H9 (cell line): ENCODE measurements at regions not wholly inside any gene's neighbourhood (a gene's known extent, or its start where the extent isn't known, plus 50 kb on each side); places are given as distances from the start of the nearest gene placed in this dataset.

Experiments
- DNase-seq: peaks from one replicate; pipeline ENCODE4 v3.0.0-alpha.2; 2017
- H2AFZ ChIP-seq: one replicate; pipeline ENCODE4 v1.6.1; 2013; ENCODE audit warnings: mild to moderate bottlenecking, low read length, control low read depth, moderate library complexity
- H2AK5ac ChIP-seq: 2 replicates; pipeline ENCODE4 v1.6.1; 2013; ENCODE audit warnings: low read length, control low read depth, mixed read lengths; ENCODE audit not compliant: insufficient read length
- H2BK120ac ChIP-seq: one replicate; pipeline ENCODE4 v1.6.1; 2013; ENCODE audit warnings: low read depth, mild to moderate bottlenecking, low read length, control low read depth, inconsistent platforms; ENCODE audit not compliant: poor library complexity, severe bottlenecking
- H2BK12ac ChIP-seq: 2 replicates; pipeline ENCODE4 v1.6.1; 2013; ENCODE audit warnings: low read length, control low read depth, mixed read lengths, low read depth; ENCODE audit not compliant: insufficient read length
- H2BK15ac ChIP-seq: 2 replicates; pipeline ENCODE4 v1.6.1; 2013; ENCODE audit warnings: low read depth, low read length, control low read depth
- H2BK20ac ChIP-seq: one replicate; pipeline ENCODE4 v1.6.1; 2013; ENCODE audit warnings: low read depth, mild to moderate bottlenecking, low read length, control low read depth, inconsistent platforms; ENCODE audit not compliant: poor library complexity, severe bottlenecking
- H2BK5ac ChIP-seq: 2 replicates; pipeline ENCODE4 v1.6.1; 2013; ENCODE audit warnings: low read length, control low read depth, mixed read lengths; ENCODE audit not compliant: insufficient read length
- H3K14ac ChIP-seq: 2 replicates; pipeline ENCODE4 v1.6.1; 2013; ENCODE audit warnings: low read length, control low read depth; ENCODE audit not compliant: insufficient read depth
- H3K18ac ChIP-seq: 2 replicates; pipeline ENCODE4 v1.6.1; 2013; ENCODE audit warnings: low read depth, mild to moderate bottlenecking, mixed read lengths, low read length, control low read depth; ENCODE audit not compliant: insufficient read length
- H3K23ac ChIP-seq: 2 replicates; pipeline ENCODE4 v1.6.1; 2013; ENCODE audit warnings: low read length, control low read depth, mixed read lengths, low read depth; ENCODE audit not compliant: insufficient read length
- H3K23me2 ChIP-seq: 2 replicates; pipeline ENCODE4 v1.6.1; 2013; ENCODE audit warnings: low read depth, mild to moderate bottlenecking, mixed read lengths, low read length, control low read depth; ENCODE audit not compliant: insufficient read length, poor library complexity, severe bottlenecking
- H3K27ac ChIP-seq: 2 replicates; pipeline ENCODE4 v1.5.1; 2013; ENCODE audit warnings: low read length, control low read depth, mixed read lengths, low read depth; ENCODE audit not compliant: insufficient read length
- H3K27me3 ChIP-seq: 2 replicates; pipeline ENCODE4 v1.6.1; 2013; ENCODE audit warnings: low read length, control low read depth, inconsistent platforms; ENCODE audit not compliant: insufficient read depth
- H3K4ac ChIP-seq: 2 replicates; pipeline ENCODE4 v1.6.1; 2013; ENCODE audit warnings: low read depth, mild to moderate bottlenecking, control low read depth, inconsistent platforms, low read length, moderate library complexity
- H3K4me1 ChIP-seq: 2 replicates; pipeline ENCODE4 v1.6.1; 2013; ENCODE audit warnings: low read length, control low read depth, inconsistent platforms; ENCODE audit not compliant: insufficient read depth
- H3K4me2 ChIP-seq: 2 replicates; pipeline ENCODE4 v1.6.1; 2013; ENCODE audit warnings: low read length, control low read depth, mixed read lengths; ENCODE audit not compliant: insufficient read length, insufficient read depth
- H3K56ac ChIP-seq: 2 replicates; pipeline ENCODE4 v1.6.1; 2013; ENCODE audit warnings: low read depth, mild to moderate bottlenecking, mixed read lengths, low read length, control low read depth; ENCODE audit not compliant: insufficient read length
- H3K79me1 ChIP-seq: 2 replicates; pipeline ENCODE4 v1.6.1; 2013; ENCODE audit warnings: low read depth, mild to moderate bottlenecking, moderate library complexity, low read length, control low read depth, inconsistent platforms; ENCODE audit not compliant: insufficient read depth, poor library complexity, severe bottlenecking
- H3K79me2 ChIP-seq: 2 replicates; pipeline ENCODE4 v1.6.1; 2013; ENCODE audit warnings: low read length, control low read depth, inconsistent platforms; ENCODE audit not compliant: insufficient read depth
- H3K9ac ChIP-seq: 2 replicates; pipeline ENCODE4 v1.6.1; 2013; ENCODE audit warnings: low read length, control low read depth, mixed read lengths; ENCODE audit not compliant: insufficient read length; ENCODE audit errors: extremely low read depth
- H3K9me3 ChIP-seq: one replicate; pipeline ENCODE4 v1.6.1; 2013; ENCODE audit warnings: low read depth, low read length, inconsistent platforms; ENCODE audit not compliant: control insufficient read depth
- H3T11ph ChIP-seq: one replicate; pipeline ENCODE4 v1.6.1; 2013; ENCODE audit warnings: mild to moderate bottlenecking, low read length, control low read depth, inconsistent platforms
- H4K20me1 ChIP-seq: one replicate; pipeline ENCODE4 v1.6.1; 2013; ENCODE audit not compliant: control insufficient read depth, insufficient read length, insufficient read depth
- H4K5ac ChIP-seq: 2 replicates; pipeline ENCODE4 v1.6.1; 2013; ENCODE audit warnings: low read depth, mild to moderate bottlenecking, mixed read lengths, low read length, control low read depth; ENCODE audit not compliant: insufficient read length
- H4K8ac ChIP-seq: replicated peaks from 2 replicates; pipeline ENCODE4 v1.6.1; 2013; ENCODE audit warnings: low read length, control low read depth, mixed read lengths, low read depth; ENCODE audit not compliant: insufficient read length
- H4K91ac ChIP-seq: 2 replicates; pipeline ENCODE4 v1.6.1; 2013; ENCODE audit warnings: low read depth, mild to moderate bottlenecking, moderate library complexity, mixed read lengths, low read length, control low read depth; ENCODE audit not compliant: insufficient read length
- H3K27ac Mint-ChIP-seq, 3 experiments: 2 replicates in 2 of 3; 3 replicates in 1 of 3; pipeline ENCODE4 v1.8.0; 2020 to 2021; ENCODE audit warnings: mixed read lengths in 3 of 3, mild to moderate bottlenecking in 1 of 3, moderate library complexity in 1 of 3
- H3K27me3 Mint-ChIP-seq: 2 replicates; pipeline ENCODE4 v1.8.0; 2021; ENCODE audit warnings: low read depth, mild to moderate bottlenecking, moderate library complexity, mixed read lengths
- H3K36me3 Mint-ChIP-seq, 3 experiments: 2 replicates in 2 of 3; 3 replicates in 1 of 3; pipeline ENCODE4 v1.8.0; 2020 to 2021; ENCODE audit warnings: low read depth in 3 of 3, mixed read lengths in 3 of 3; ENCODE audit not compliant: insufficient read depth in 1 of 3
- H3K4me1 Mint-ChIP-seq, 2 experiments: 2 replicates each; pipeline ENCODE4 v1.8.0; 2020; ENCODE audit warnings: mixed read lengths in 2 of 2
- H3K4me3 Mint-ChIP-seq, 2 experiments: 2 replicates in 1 of 2; 3 replicates in 1 of 2; pipeline ENCODE4 v1.8.0; 2020 to 2021; ENCODE audit warnings: mild to moderate bottlenecking in 2 of 2, mixed read lengths in 2 of 2, moderate library complexity in 1 of 2
- H3K9me3 Mint-ChIP-seq, 2 experiments: 2 replicates in 1 of 2; 3 replicates in 1 of 2; pipeline ENCODE4 v1.8.0; 2020; ENCODE audit warnings: mild to moderate bottlenecking in 2 of 2, mixed read lengths in 2 of 2, moderate library complexity in 1 of 2
- CTCF ChIP-seq: fragments of 200-600 bp; sonication (generic); conservative IDR thresholded peaks from 3 replicates; pipeline ENCODE4 v1.8.0; 2021; ENCODE audit warnings: antibody characterized with exemption, mild to moderate bottlenecking
- WGBS: extraction: QIAGEN DNeasy Blood & Tissue Kit; methylation state at CpG from one replicate; pipeline ENCODE4 v1.1.7; 2013; ENCODE audit warnings: missing lambda C conversion rate, low lambda C conversion rate, mixed read lengths; ENCODE audit not compliant: insufficient read length; ENCODE audit errors: extremely low coverage; 5-methylcytosine and 5-hydroxymethylcytosine counted together

GRCh38 chr1:81585371-81585770, 215.4 kb upstream of the ADGRL2 start:
- Histone ChIP-seq H3K9me3 (no peaks in the 10 kb centered on the region), H4K91ac (no peak overlapping the region), H2AK5ac (no peak overlapping the region), H2BK20ac (no peak overlapping the region), H3K4ac (no peak overlapping the region), H3K18ac (no peak overlapping the region), H3T11ph (no peak overlapping the region), H3K4me1 (no peaks in the 10 kb centered on the region), H4K20me1 (no peaks in the 10 kb centered on the region), H3K14ac (no peak overlapping the region), H3K27ac (no peak overlapping the region), H3K4me2 (no peak overlapping the region), H4K8ac (no peak overlapping the region), H2BK5ac (no peak overlapping the region), H4K5ac (no peak overlapping the region), H2BK120ac (no peak overlapping the region), H3K79me2 (no peaks in the 10 kb centered on the region), H3K79me1 (no peaks in the 10 kb centered on the region), H3K9ac (no peak overlapping the region), H3K56ac (no peak overlapping the region), H3K23ac (no peak overlapping the region), H2BK12ac (no peak overlapping the region), H2AFZ (no peak overlapping the region), H3K27me3 (no peaks in the 10 kb centered on the region), H3K23me2 (no peaks in the 10 kb centered on the region), H2BK15ac (no peak overlapping the region)
- Mint-ChIP-seq H3K4me1 (peaks cover 3 to 6% of the 10 kb centered on the region in 2 experiments), H3K36me3 (0 out of 7 replicates have a peak, but pooled peaks cover 0 to 1% (median 0%) of the 10 kb centered on the region in 3 experiments), H3K27me3 (no peaks in the 10 kb centered on the region), H3K27ac (no peak overlapping the region), H3K4me3 (no peak overlapping the region), H3K9me3 (no peaks in the 10 kb centered on the region)
- DNase-seq, result no peak
- no peak for TF ChIP-seq CTCF
- WGBS, result no CpG with 5 or more reads among the region's 2 CpGs
